ENCODE measurements at regions not wholly inside any gene's neighbourhood (a gene's known extent, or its start where the extent isn't known, plus 50 kb on each side); places are given as distances from the start of the nearest gene placed in this dataset.
A peak's percentile ranks its signal among the peaks of the same experiment; 100 is the strongest.

DNA sequence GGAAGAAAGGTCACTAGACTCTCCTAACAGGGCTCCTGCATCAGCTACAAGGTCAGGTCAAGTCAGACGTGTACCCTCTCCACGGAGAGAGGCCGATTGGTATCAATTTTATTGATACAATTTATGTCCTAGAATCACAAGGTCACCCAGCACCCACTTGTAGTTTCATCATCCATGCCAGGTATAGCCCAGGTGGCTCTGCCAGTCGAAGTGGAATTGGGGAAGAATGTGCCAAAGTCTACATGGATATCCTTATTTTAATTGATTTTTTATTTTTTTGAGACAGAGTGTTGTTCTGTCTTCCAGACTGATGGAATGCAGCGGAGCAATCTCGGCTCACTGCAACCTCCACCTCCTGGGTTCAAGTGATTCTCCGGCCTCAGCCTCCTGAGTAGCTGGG is 334.1 kb downstream of the SHANK2 start:
- DNase-seq: no peak

DNA sequence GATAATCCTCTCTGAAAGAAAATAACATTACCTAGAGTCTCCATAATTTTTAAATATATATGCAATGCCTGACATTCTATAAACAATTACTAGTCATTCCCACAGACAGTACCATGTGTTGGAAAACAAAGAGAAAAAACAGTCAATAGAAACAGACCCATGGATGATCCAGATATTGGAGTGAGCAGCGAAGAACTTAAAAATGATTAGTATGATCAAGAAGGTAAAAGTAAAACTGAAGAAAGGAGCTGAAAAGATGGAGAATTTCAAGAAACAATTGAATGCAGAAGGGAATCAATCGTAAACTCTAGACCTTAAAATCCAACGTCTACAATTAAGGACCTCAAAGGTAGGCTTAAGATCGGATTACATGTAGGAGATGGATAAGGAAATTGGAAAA is 330.6 kb downstream of the SHANK2 start:
- no peak for DNase-seq

DNA sequence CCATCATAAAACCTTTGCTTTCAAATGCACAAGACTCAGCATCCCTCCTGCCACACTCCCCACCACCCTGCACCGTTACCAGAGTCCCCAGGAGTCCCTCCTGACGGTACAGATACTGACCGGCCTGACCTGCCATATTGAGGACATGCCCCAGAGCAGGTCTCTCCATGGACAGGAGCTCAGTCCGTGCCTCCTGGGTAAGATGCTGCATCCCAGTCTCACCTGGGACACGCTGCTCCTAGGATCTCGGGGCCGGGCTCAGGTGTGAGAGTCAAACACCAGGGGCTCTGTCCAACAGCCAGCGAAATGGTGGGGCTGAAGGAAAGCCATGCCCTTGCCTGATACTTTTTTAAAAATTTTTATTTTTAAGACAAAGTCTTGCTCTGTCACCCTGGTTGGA is 328.3 kb downstream of the SHANK2 start:
- no peak for DNase-seq

DNA sequence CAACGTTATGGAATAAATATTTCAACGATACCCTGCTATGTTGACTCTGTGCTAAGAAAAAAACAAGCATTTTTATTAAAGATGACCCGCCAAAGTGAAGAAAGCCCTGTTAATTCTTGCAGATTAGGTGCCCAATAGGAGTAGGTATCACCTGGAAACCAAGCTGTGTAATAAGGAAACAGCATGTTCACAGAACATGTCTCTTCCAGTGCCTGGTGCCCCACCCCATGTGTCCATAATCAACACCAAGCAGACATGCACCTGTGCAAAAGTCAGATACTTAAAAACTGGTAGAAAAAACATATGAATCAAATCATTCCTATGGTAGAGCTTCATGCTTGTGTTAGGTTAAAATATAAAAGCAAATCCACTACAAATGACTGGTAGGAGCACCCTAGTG is 327.1 kb downstream of the SHANK2 start:
- DNase-seq: no peak

DNA sequence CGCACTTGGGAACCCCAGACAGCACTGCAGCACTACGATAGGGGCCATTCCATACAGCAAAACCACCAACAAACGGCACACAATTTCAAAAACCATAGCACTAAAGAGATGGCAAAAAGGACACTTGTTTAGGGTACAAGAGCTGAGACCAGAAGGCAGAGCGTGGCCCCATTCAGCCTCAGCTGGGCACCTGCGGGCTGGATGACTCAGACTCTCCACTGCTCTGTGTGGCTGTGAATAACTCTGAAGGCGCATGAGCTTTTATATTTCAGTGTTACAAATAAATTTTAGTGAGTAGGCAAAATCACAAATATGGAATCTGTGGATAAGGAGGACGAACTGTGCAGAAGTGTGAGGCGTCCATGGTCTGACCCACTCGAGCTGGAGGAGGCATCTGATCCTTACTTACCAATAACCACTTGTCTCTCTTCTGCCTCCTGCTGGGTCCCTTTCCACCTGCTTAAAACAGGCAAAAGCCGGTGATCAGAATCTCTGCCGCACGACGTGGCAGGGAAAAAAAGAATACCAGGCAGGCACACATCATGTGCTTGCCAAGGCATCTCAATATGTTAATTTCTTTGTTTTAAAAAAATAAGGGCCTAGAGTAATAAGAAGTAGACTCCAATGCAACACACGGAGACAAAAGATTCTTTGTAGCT is 325.7 kb downstream of the SHANK2 start:
- no peak for DNase-seq

DNA sequence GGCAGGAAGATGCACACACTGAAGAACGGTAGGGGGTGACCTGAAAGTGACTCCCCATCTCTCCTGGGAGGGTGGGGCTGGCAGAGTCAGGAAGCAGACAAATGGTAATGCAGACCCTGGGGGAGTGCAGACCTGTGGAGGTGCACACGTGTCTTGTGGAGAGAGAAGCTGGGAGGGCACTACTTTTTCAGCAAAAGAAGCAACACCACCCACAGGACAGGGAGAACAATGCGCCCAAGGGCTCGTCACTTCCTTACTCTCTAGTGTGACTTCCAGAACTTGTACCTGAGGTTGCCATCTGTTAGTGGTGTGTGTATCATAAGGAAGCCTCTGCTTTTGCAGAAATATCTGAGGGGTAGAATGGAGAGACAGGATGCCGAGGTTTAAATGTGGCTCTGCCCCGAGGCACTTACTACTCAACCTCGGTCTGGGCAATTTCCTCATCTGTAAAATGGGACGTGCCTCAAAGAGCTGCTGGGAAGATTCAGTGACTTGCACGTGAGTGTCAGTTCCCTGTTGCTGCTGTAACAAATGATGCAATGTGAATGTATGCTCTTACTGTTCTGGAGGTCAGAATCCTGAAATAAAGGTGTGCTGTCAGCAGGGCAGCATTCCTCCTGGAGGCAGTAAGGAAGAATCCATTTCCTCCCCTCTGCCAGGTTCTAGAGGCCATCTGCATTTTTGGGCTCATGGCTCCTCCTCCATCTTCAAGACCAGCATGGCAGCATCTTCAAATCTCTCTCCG is 323.4 kb downstream of the SHANK2 start:
- DNase-seq: no peak

DNA sequence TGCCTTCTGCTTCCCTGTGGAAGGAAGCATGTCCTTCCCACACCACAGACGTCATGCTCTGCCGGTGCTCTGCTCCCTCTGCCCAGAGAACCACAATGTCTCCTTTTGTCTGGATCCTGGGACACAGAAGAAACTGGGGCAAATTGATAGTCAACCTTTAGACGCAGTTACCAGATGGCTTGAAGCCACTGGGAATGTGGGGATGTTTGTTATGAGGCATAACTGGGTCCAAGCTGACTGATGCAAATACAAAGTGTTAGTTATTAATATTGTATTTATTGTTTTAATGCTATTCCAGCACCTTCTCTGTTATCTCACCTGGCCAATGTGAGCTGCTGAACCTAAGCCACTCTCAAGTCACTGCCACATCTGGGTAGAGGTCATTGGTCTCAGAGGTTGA is 322.2 kb downstream of the SHANK2 start:
- DNase-seq: no peak

DNA sequence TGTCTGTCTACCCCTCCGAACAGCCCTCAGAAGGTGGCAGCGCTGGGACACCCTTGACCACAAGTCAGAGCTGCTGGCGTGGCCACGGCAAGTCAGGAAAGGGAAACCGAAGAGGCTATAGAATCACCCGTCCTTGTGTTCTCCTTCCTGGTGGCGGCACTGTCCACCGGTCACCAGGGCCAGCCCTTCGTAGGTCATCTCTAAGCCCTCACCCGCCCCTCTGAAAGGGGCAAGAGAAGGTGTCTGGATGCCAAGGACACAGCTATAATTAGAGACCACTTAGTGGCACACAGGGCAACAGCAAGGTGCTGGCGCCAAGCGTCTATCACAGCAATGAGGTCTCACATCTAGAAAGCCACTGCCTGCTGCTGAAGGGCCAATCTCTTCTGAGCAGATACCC is 320.9 kb downstream of the SHANK2 start:
- no peak for DNase-seq

DNA sequence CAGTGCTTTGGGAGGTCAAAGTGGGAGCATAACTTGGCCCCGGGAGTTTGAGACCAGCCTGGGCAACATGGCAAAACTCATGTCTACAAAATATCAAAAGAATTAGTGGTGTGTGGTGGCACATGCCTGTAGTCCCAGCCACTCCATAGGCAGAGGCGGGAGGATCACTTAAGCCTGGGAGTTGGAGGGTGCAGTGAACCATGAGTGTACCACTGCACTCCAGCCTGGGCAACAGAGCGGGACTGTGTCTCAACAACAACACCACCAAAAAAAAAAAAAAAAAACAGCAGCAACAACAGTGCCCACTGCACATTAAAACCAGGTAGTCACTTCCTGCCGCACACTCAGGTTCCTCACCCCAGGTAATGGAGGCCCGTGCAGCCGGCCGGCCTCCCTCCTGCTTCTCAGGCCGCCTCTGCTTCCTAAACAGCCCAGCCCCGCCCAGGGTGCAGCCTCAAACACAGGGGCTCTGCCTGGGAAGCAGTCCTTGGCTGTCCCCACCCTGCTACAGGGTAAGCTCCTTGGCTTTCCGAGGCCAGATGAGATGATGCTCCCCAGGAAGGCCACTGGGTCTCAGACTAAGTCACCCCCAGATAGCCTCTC is 318.3 kb downstream of the SHANK2 start:
- DNase-seq: no peak

DNA sequence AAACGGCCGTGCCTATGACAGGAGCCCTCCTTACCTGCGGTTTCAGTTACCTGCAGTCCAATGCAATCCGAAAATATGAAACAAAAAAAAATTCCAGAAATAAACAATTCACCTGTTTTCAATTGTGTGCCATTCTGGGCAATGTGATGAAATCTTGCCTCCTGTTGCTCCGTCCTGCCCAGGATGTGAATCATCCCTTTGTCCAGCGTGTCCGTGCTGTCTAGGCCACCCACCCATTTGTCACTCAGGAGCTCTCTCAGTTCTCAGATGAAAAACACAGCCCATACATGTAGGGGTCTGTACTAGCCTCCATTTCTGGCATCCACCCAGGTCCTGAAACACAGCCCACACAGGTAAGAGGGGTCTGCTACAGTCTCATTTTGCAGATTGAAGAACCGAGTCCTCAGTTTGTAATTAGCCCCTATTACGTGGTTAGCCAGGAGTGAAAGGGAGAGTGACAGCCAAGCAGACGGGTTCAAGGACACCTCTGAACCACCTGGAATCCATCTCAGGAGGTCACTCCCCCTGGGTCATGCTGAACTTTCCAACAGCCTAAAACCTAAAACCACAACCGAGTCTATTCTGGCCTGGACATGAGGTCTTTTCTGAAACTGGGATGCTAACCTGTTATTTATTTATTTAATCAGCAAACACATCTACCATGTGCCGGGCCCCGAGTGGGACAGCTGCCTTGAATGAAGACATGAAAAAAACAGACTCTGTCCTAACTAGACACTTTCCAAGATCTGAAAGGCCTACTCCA is 317.2 kb downstream of the SHANK2 start:
- no peak for DNase-seq

DNA sequence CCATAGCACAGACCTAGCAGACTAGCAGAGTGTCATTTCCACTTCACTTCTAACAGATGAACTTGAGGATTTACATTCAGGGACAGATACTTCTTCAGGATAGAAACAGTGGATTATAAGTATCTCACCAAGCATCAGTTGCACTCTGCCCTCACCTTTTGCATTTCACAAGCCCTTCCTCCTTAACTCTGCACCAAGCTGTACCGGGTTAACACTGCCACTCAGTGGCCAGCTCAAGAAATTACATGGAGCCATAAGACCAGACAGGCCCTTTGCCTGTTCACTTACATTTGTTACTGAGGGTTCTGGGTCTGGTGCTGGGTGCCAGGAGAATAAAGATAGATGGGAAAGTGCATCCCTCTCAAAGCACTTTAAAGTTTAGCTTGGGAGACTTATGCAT is 309.8 kb downstream of the SHANK2 start:
- no peak for DNase-seq

DNA sequence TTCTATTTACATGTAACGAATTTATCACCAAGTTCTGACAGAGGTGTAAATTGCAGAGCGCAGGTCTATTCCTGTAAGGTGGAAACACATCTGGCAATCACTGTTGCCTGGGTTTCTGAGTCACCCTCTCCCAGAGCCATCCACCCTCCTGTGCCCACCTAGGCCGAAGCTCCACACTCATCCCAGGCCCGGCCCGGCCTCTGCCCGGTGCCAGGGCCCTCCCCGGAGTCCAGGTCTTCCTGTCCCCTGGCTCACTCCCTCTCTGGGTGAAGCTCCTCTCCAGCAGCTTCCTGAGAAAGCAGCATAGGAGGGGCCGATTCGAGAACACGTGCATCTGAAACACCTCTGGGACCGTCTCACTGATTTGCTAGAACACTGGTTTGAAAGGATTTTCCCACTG is 308.2 kb downstream of the SHANK2 start:
- no peak for DNase-seq

DNA sequence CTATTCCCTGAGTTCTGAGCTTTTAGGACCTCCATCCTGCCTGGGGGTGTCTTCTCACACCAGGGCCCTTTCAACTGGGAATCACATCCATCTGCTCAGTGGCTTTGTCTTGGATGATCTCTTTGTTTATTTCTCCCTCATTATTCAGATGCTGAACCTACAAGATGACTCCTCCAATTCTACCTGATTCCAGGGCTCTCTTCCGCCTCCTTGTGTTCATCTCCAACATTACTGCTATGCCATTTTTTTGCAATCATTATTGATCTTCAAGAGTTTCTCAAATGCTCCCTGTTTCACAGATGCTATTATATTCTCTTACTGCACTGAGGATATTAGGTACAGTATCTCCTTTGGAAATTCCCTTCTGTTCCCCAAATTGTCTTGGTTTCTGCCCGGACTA is 307.7 kb downstream of the SHANK2 start:
- no peak for DNase-seq

DNA sequence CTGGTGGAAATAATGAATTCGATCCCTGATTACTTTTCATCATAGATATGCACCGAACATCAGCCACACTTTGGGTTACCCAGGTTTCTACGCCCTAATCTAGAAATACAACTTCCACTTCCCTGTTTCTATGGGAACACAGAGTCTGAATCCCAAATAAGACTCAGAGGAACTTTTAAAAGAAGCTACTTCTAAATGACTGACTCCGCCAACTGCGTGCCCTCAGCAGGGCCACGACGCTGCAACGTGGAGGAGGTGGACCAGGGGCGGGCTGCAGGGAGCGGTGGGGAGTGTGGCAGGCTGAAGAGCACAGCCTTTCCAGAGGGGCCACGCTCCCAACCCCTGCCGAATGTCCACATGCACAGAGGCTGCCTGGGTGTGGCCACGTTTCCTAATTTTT is 304.0 kb downstream of the SHANK2 start:
- DNase-seq: no peak

DNA sequence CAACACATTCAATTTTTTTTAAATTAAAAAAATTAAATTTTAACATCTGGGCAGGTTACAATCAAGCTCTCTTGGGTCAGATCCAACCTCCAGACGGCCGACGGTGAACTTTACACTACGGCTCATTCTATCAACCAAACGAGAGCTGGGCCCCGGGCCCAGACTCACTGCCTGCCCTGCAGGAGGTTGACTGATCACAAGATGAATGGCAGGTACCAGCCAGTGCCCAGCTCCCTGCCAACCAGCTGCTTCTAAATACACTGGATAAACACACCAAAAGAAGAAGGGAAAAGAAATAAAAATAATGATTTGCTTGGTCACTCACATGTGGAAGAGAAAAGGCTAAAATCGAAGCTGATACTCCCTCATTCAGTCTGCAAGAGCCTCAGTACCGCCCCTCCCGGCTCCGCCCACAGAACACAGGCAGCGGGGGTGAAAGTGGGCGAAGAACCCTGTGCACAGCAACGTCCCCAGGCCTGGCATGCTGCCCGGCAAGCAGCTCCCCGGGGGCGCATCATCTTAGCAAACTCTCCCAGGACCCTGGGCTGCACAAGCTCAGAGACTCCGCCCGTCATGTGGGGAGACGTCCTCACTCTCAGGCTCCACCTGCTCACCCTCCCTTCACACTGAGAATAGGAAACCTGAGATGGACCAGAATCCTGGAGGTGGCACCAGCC is 303.4 kb downstream of the SHANK2 start:
- peak; percentile 93 for DNase-seq

DNA sequence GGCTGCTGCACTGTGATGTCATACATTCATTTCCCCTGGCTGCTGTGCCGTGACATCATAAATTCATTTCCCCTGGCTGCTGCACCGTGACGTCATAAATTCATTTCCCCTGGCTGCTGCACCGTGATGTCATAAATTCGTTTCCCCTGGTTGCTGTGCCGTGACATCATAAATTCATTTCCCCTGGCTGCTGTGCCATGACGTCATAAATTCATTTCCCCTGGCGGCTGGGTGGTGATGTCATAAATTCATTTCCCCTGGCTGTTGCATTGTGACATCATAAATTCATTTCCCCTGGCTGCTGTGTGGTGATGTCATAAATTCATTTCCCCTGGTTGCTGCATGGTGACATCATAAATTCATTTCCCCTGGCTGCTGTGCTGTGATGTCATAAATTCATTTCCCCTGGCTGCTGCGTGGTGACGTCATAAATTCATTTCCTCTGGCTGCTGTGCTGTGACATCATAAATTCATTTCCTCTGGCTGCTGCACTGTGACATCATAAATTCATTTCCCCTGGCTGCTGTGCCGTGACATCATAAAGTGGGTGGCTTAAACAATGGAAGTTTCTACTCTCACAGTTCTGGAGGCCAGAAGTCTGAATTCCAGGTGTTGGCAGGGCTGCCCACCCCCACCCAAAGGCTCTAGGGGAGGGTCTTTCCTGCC is 301.1 kb downstream of the SHANK2 start:
- no peak for DNase-seq

DNA sequence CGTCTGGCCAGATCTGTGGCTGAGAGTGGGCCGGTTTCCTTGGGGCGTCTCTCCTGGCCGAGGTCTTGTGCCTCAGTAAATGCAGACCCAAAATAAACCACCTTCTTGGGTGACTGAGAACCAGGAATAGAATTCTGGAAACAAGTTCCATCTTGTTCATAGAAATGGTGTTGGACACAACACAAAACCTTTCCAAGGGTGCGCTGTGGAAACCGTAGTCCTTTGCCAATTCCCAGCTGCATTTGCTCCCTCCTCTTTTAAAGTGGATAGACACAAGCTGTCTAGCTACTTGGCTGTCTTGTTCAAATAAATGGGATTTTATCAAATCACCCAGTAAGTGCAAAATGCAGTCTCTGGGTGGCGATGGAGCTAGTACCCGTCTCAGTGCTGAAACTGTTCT is 300.2 kb downstream of the SHANK2 start:
- DNase-seq: no peak

DNA sequence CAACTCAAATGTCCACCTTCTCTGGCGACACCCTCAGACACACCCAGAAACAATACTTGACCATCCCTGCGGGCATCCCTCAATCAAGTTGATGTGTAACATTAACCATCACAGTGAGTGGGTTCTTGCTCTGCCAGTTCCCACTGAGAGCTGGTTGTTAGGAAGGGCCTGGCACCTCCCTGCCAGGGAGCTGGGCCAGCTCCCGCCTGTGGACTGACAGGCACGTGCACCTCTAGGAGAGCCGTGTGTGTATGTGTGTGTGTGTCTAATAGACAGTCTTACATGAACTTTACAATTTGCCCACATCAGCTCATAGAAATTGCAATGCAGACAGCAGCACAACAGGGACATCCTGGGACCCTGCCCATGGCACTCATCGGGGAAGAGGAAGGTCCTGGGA is 298.7 kb downstream of the SHANK2 start:
- no peak for DNase-seq

DNA sequence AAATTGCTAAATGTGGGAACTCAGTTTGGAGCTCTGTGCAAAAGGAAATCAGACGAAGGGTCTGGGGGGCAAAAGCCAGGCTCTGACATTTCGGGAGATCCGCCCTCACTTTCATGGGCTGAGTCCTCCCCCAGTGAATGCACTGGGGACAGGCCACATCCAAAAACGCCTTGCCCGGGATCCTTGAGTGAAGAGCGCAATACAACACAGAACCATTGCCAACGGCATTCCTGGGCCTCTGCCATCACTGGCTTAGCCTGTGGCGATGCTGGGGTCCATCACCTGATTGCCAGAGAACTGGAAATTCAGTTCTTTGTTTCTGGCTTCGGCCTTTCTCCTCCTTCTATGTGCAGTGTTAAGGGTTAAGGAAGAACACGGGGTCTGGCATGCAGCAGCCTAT is 297.9 kb downstream of the SHANK2 start:
- no peak for DNase-seq
